Choroid plexus epithelial cell (primary cell): ENCODE measurements at regions not wholly inside any gene's neighbourhood (a gene's known extent, or its start where the extent isn't known, plus 50 kb on each side); places are given as distances from the start of the nearest gene placed in this dataset.

Experiments used
- DNase-seq: peaks from one replicate; pipeline ENCODE4 v3.0.0-alpha.2; 2010; ENCODE audit warnings: low read depth
- H3K4me3 ChIP-seq: 2 replicates; pipeline ENCODE4 v1.5.1; 2011; ENCODE audit warnings: low read depth, mild to moderate bottlenecking, control low read depth, low read length, moderate library complexity
- CTCF ChIP-seq: conservative IDR thresholded peaks from 2 replicates; pipeline ENCODE4 v1.5.1; 2011; ENCODE audit warnings: low read depth, mild to moderate bottlenecking, control low read depth, inconsistent platforms, low read length, moderate library complexity

GRCh38 chr17:63331301-63332061 lies 114.6 kb downstream of the CYB561 start:
- TF ChIP-seq CTCF: no peak
- no peak for DNase-seq
- H3K4me3 ChIP-seq: no peak overlapping the region

GRCh38 chr17:63332286-63332685 lies 113.8 kb downstream of the CYB561 start:
- H3K4me3 ChIP-seq: no peak overlapping the region
- no peak for TF ChIP-seq CTCF
- DNase-seq: peak; percentile 31

- no peak overlapping the region for H3K4me3 ChIP-seq
- DNase-seq: no peak
- TF ChIP-seq CTCF: no peak
Observed at GRCh38 chr17:63333869-63334268, 112.2 kb downstream of the CYB561 start.

GRCh38 chr17:63335831-63336230 lies 110.3 kb downstream of the CYB561 start:
- H3K4me3 ChIP-seq: no peak overlapping the region
- DNase-seq: no peak
- no peak for TF ChIP-seq CTCF

GRCh38 chr17:63337579-63337978 lies 108.5 kb downstream of the CYB561 start:
- no peak for TF ChIP-seq CTCF
- H3K4me3 ChIP-seq: no peak overlapping the region
- no peak for DNase-seq

- no peak for TF ChIP-seq CTCF
- no peak for DNase-seq
- no peak overlapping the region for H3K4me3 ChIP-seq
Observed at GRCh38 chr17:63338272-63338671, 107.8 kb downstream of the CYB561 start.

- no peak for DNase-seq
- H3K4me3 ChIP-seq: no peak overlapping the region
- no peak for TF ChIP-seq CTCF
Observed at GRCh38 chr17:63341276-63341675, 104.8 kb downstream of the CYB561 start.
